Hepatocyte (in vitro differentiated cells): ENCODE measurements at regions not wholly inside any gene's neighbourhood (a gene's known extent, or its start where the extent isn't known, plus 50 kb on each side); places are given as distances from the start of the nearest gene placed in this dataset.
"Not testable (repeated sequence)": the region's sequence is repeated elsewhere in the genome, so short reads cannot be mapped to it uniquely, and the experiment has no call there.

Source experiments
- CTCF ChIP-seq: fragments of 200-600 bp; sonication (generic); IDR thresholded peaks from 2 replicates; pipeline ENCODE4 v1.5.1; 2016; ENCODE audit warnings: antibody characterized with exemption, mild to moderate bottlenecking; ENCODE audit not compliant: poor library complexity
- EZH2 ChIP-seq: fragments of 200-600 bp; sonication (generic); IDR thresholded peaks from 2 replicates; pipeline ENCODE4 v1.6.1; 2016; ENCODE audit warnings: antibody characterized with exemption, mild to moderate bottlenecking, borderline replicate concordance
- EZH2phosphoT487 ChIP-seq: fragments of 200-600 bp; sonication (generic); IDR thresholded peaks from one replicate; pipeline ENCODE4 v1.6.1; 2018; ENCODE audit warnings: antibody characterized with exemption, mild to moderate bottlenecking, low read depth, moderate library complexity; ENCODE audit not compliant: unreplicated experiment, severe bottlenecking

- TF ChIP-seq CTCF, EZH2, EZH2phosphoT487: not testable (repeated sequence)
These were observed 143.3 kb downstream of the TMEM121 start for GRCh38 chr14:105669646-105670045.
